ENCODE measurements at regions not wholly inside any gene's neighbourhood (a gene's known extent, or its start where the extent isn't known, plus 50 kb on each side); places are given as distances from the start of the nearest gene placed in this dataset.

- no peak overlapping the region for H3K27ac ChIP-seq
- H3K4me1 ChIP-seq = no peaks in the 10 kb centered on the region
- no peak for DNase-seq (ENCODE audit: low spot score)
- no peak overlapping the region for H3K4me3 ChIP-seq
- H3K9me3 ChIP-seq = no peaks in the 10 kb centered on the region
- no peaks in the 10 kb centered on the region for H3K27me3 ChIP-seq
- TF ChIP-seq, protein P1, sequence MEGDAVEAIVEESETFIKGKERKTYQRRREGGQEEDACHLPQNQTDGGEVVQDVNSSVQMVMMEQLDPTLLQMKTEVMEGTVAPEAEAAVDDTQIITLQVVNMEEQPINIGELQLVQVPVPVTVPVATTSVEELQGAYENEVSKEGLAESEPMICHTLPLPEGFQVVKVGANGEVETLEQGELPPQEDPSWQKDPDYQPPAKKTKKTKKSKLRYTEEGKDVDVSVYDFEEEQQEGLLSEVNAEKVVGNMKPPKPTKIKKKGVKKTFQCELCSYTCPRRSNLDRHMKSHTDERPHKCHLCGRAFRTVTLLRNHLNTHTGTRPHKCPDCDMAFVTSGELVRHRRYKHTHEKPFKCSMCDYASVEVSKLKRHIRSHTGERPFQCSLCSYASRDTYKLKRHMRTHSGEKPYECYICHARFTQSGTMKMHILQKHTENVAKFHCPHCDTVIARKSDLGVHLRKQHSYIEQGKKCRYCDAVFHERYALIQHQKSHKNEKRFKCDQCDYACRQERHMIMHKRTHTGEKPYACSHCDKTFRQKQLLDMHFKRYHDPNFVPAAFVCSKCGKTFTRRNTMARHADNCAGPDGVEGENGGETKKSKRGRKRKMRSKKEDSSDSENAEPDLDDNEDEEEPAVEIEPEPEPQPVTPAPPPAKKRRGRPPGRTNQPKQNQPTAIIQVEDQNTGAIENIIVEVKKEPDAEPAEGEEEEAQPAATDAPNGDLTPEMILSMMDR (IDR thresholded peaks at IDR 0.05) = no peak
- H3K36me3 ChIP-seq = no peaks in the 10 kb centered on the region
These were observed 551.7 kb downstream of the SATB2 start for GRCh38 chr2:198905881-198906612.

DNA sequence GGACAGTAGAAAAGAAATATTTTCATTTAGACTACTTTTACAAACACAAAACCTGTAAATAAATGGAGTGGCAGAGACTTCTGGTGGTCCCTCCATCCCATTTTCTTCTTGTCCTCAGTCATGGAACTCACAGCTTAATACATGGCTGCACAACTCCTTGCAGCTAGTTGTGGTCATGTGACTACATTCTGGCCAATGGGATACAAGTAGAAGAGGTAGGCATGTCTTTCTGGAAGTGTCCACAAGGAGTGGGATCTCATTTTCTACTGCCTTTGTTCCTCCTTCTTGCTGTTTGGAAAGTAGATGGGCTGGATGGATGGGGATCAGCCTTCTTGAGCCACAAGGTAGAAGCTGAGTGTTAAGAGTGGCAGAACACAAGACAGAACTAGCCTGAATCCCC, 555.8 kb downstream of the SATB2 start:
- no peaks in the 10 kb centered on the region for H3K36me3 ChIP-seq

GRCh38 chr2:198900141-198900540, 557.6 kb downstream of the SATB2 start:
- Histone ChIP-seq H3K36me3 (no peaks in the 10 kb centered on the region), H3K4me3 (no peak overlapping the region), H3K9me3 (no peaks in the 10 kb centered on the region), H3K27me3 (no peaks in the 10 kb centered on the region), H3K27ac (no peak overlapping the region), H3K4me1 (no peaks in the 10 kb centered on the region)
- TF ChIP-seq, protein P1 (IDR thresholded peaks at IDR 0.05) = no peak
- no peak for DNase-seq (ENCODE audit: low spot score)

More for the DNA sequence above, 555.8 kb downstream of the SATB2 start:
- TF ChIP-seq, protein P1 (IDR thresholded peaks at IDR 0.05) = no peak
- no peak overlapping the region for H3K4me3 ChIP-seq
- H3K4me1 ChIP-seq = no peaks in the 10 kb centered on the region
- H3K27me3 ChIP-seq = no peaks in the 10 kb centered on the region
- H3K27ac ChIP-seq = no peak overlapping the region
- no peak for DNase-seq (ENCODE audit: low spot score)
- H3K9me3 ChIP-seq = no peaks in the 10 kb centered on the region

- no peaks in the 10 kb centered on the region for H3K27me3 ChIP-seq
- DNase-seq (ENCODE audit: low spot score) = no peak
- H3K36me3 ChIP-seq = no peaks in the 10 kb centered on the region
- no peak overlapping the region for H3K27ac ChIP-seq
- H3K4me1 ChIP-seq = no peaks in the 10 kb centered on the region
- H3K9me3 ChIP-seq = no peaks in the 10 kb centered on the region
- TF ChIP-seq, protein P1 (IDR thresholded peaks at IDR 0.05) = no peak
- H3K4me3 ChIP-seq = no peak overlapping the region
These were observed 567.2 kb downstream of the SATB2 start for GRCh38 chr2:198890490-198890889.

- H3K36me3 ChIP-seq = no peaks in the 10 kb centered on the region
- no peak for DNase-seq (ENCODE audit: low spot score)
- no peaks in the 10 kb centered on the region for H3K9me3 ChIP-seq
- H3K27me3 ChIP-seq = no peaks in the 10 kb centered on the region
- H3K4me3 ChIP-seq = no peak overlapping the region
- TF ChIP-seq, protein P1 (IDR thresholded peaks at IDR 0.05) = no peak
- H3K27ac ChIP-seq = no peak overlapping the region
- H3K4me1 ChIP-seq = no peaks in the 10 kb centered on the region
These were observed 574.1 kb downstream of the SATB2 start for GRCh38 chr2:198883604-198884003.

DNA sequence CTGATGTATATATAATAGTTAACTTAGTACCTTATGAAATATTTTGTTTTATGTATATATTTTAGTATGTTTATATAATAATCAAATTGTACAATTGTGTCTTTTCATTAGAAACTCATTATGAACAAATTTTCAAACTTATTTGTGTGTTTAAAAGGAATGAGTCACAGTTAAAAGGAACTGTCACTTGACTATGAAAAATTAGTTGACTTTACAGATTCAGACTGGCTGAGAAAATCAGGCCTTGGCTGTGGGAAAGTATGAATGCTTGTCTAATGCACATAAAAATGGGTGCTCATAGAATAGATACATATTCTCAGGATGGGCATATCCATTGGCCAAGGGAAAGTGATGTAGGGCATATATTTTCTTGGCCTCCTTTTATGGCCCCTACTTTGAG, 576.8 kb downstream of the SATB2 start:
- Histone ChIP-seq H3K9me3 (no peaks in the 10 kb centered on the region), H3K27me3 (no peaks in the 10 kb centered on the region), H3K4me1 (no peaks in the 10 kb centered on the region), H3K4me3 (no peak overlapping the region), H3K27ac (no peak overlapping the region), H3K36me3 (no peaks in the 10 kb centered on the region)
- TF ChIP-seq, protein P1 (IDR thresholded peaks at IDR 0.05) = no peak
- DNase-seq (ENCODE audit: low spot score) = no peak

Measured in right atrium auricular region (tissue), 2 donors.